ENCODE measurements at regions not wholly inside any gene's neighbourhood (a gene's known extent, or its start where the extent isn't known, plus 50 kb on each side); places are given as distances from the start of the nearest gene placed in this dataset.

GRCh38 chr6:167736486-167737204 is 90.1 kb upstream of the AFDN start:
- DNase-seq = no peak
- ATAC-seq = no peak
- Histone ChIP-seq H3K27ac (no peak overlapping the region), H3K9me3 (no peaks in the 10 kb centered on the region), H3K36me3 (no peaks in the 10 kb centered on the region), H3K4me3 (no peak overlapping the region), H3K4me1 (peaks cover 0 to 13% (median 8%) of the 10 kb centered on the region in 9 donors), H3K27me3 (no peaks in the 10 kb centered on the region)
- WGBS, 2 donors = 80 to 89% methylated on average over 18 of the region's 18 CpGs
- intact Hi-C loops (cut with DNase I) = no loop called here
- TF ChIP-seq, protein P1, sequence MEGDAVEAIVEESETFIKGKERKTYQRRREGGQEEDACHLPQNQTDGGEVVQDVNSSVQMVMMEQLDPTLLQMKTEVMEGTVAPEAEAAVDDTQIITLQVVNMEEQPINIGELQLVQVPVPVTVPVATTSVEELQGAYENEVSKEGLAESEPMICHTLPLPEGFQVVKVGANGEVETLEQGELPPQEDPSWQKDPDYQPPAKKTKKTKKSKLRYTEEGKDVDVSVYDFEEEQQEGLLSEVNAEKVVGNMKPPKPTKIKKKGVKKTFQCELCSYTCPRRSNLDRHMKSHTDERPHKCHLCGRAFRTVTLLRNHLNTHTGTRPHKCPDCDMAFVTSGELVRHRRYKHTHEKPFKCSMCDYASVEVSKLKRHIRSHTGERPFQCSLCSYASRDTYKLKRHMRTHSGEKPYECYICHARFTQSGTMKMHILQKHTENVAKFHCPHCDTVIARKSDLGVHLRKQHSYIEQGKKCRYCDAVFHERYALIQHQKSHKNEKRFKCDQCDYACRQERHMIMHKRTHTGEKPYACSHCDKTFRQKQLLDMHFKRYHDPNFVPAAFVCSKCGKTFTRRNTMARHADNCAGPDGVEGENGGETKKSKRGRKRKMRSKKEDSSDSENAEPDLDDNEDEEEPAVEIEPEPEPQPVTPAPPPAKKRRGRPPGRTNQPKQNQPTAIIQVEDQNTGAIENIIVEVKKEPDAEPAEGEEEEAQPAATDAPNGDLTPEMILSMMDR (IDR thresholded peaks at IDR 0.05) = no peak

DNA sequence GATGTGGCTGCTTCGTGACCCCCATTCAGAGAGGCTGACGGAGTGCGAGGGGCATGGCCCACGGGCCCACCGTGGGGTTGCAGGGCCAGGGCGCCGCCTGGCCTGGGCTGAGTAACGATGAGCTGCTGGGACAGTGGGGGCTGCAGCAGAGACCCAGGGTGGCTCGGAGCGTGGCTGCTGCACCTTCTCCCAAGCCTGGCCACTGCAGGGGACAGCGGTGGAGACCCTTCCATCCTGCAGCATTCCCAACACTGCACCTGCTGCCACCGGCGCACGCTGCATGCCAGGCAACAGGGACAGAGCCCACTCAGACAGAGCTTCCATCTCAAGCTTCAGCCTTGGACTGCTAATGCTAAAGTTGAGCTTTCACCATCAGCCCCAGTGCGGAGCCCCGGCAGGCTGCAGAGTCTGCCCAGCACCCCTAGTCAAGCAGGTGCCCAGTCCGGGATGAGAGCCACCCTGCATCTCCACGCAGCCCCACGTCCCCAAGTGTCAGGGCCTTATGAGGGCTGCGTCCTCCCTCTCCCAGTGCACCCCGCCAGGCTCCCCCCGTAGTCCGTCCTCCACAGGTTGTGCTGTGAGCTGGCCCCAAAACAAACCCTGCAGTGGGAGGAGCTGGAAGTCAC is 89.4 kb upstream of the AFDN start:
- Histone ChIP-seq H3K27ac (no peak overlapping the region), H3K4me1 (peaks cover 0 to 13% (median 8%) of the 10 kb centered on the region in 9 donors), H3K36me3 (no peaks in the 10 kb centered on the region), H3K9me3 (no peaks in the 10 kb centered on the region), H3K27me3 (no peaks in the 10 kb centered on the region), H3K4me3 (no peak overlapping the region)
- no peak for ATAC-seq
- 92 to 94% methylated on average over 23 of the region's 23 CpGs for WGBS, 2 donors
- DNase-seq = no peak
- intact Hi-C loops (cut with DNase I) = no loop called here
- TF ChIP-seq, protein P1 (IDR thresholded peaks at IDR 0.05) = no peak

GRCh38 chr6:167738386-167738785 is 88.3 kb upstream of the AFDN start:
- TF ChIP-seq, protein P1 (IDR thresholded peaks at IDR 0.05) = no peak
- Histone ChIP-seq H3K36me3 (no peaks in the 10 kb centered on the region), H3K27ac (no peak overlapping the region), H3K4me1 (peaks cover 0 to 13% (median 8%) of the 10 kb centered on the region in 9 donors), H3K27me3 (no peaks in the 10 kb centered on the region), H3K4me3 (no peak overlapping the region), H3K9me3 (peaks cover 0 to 7% (median 0%) of the 10 kb centered on the region in 11 donors)
- intact Hi-C loops (cut with DNase I) = no loop called here
- ATAC-seq (no peak), DNase-seq (no peak)
- WGBS, 2 donors = 93 to 96% methylated on average over 13 of the region's 13 CpGs

GRCh38 chr6:167739721-167740475 is 86.8 kb upstream of the AFDN start:
- ATAC-seq = no peak
- TF ChIP-seq, protein P1 (IDR thresholded peaks at IDR 0.05) = no peak
- no peak for DNase-seq
- H3K36me3 ChIP-seq = no peaks in the 10 kb centered on the region
- H3K4me3 ChIP-seq = no peak overlapping the region
- intact Hi-C loops (cut with DNase I) = no loop called here
- peaks cover 0 to 15% (median 5%) of the 10 kb centered on the region in 11 donors for H3K9me3 ChIP-seq
- no peak overlapping the region for H3K27ac ChIP-seq
- WGBS, 2 donors = 93 to 95% methylated on average over 23 of the region's 23 CpGs
- H3K27me3 ChIP-seq = peaks cover 0 to 10% (median 0%) of the 10 kb centered on the region in 7 donors
- peaks cover 0 to 2% (median 0%) of the 10 kb centered on the region in 9 donors for H3K4me1 ChIP-seq
